Stomach smooth muscle (tissue), 2 donors: ENCODE measurements at regions not wholly inside any gene's neighbourhood (a gene's known extent, or its start where the extent isn't known, plus 50 kb on each side); places are given as distances from the start of the nearest gene placed in this dataset.

ENCODE experiments used
- H3K27ac ChIP-seq: one replicate; pipeline ENCODE4 v1.7.0; 2013; ENCODE audit warnings: mild to moderate bottlenecking, low read length, inconsistent platforms
- H3K27me3 ChIP-seq, 2 donors: one replicate each; pipeline ENCODE4 v1.7.0; 2013; ENCODE audit warnings: low read length in 2 of 2; ENCODE audit not compliant: insufficient read depth in 2 of 2, control insufficient read depth in 1 of 2
- H3K36me3 ChIP-seq, 2 donors: one replicate each; pipeline ENCODE4 v1.7.0; 2013; ENCODE audit warnings: low read length in 2 of 2; ENCODE audit not compliant: control insufficient read depth in 2 of 2, insufficient read depth in 2 of 2
- H3K4me1 ChIP-seq: one replicate; pipeline ENCODE4 v1.7.0; 2013; ENCODE audit warnings: low read length; ENCODE audit not compliant: control insufficient read depth, insufficient read depth
- H3K4me3 ChIP-seq, 2 donors: one replicate each; pipeline ENCODE4 v1.7.0; 2013; ENCODE audit warnings: low read length in 2 of 2
- H3K9ac ChIP-seq, 2 donors: one replicate each; pipeline ENCODE4 v1.7.0; 2013; ENCODE audit warnings: low read length in 2 of 2, mild to moderate bottlenecking in 1 of 2
- H3K9me3 ChIP-seq, 2 donors: one replicate each; pipeline ENCODE4 v1.7.0; 2013; ENCODE audit warnings: low read length in 2 of 2; ENCODE audit not compliant: control insufficient read depth in 2 of 2
- donor health status: healthy.
- donor health status: Pancreatic carcinoma.

- Histone ChIP-seq H3K27me3 (no peaks in the 10 kb centered on the region), H3K36me3 (no peaks in the 10 kb centered on the region), H3K9me3 (no peaks in the 10 kb centered on the region), H3K4me1 (peaks cover 45% of the 10 kb centered on the region), H3K4me3 (peak overlapping the region in 1 of 2 donors; percentile 17), H3K27ac (peak overlapping the region; percentile 86), H3K9ac (peak overlapping the region in 1 of 2 donors; percentile 47)
These were observed 58.7 kb upstream of the RMDN2 start for GRCh38 chr2:37866171-37866934.

- H3K36me3 ChIP-seq = no peaks in the 10 kb centered on the region
- peak overlapping the region; percentile 56 for H3K27ac ChIP-seq
These were observed 57.9 kb upstream of the RMDN2 start for GRCh38 chr2:37867166-37867565.

GRCh38 chr2:37868866-37869265 lies 56.2 kb upstream of the RMDN2 start:
- peaks cover 65% of the 10 kb centered on the region for H3K4me1 ChIP-seq
- H3K27me3 ChIP-seq = no peaks in the 10 kb centered on the region
- H3K4me3 ChIP-seq = no peak overlapping the region
- H3K27ac ChIP-seq = peak overlapping the region; percentile 83
- H3K36me3 ChIP-seq = no peaks in the 10 kb centered on the region
- H3K9me3 ChIP-seq = no peaks in the 10 kb centered on the region
- H3K9ac ChIP-seq = no peak overlapping the region

More at GRCh38 chr2:37867166-37867565, 57.9 kb upstream of the RMDN2 start:
- no peak overlapping the region for H3K4me3 ChIP-seq
- H3K9ac ChIP-seq = no peak overlapping the region
- peaks cover 54% of the 10 kb centered on the region for H3K4me1 ChIP-seq
- H3K9me3 ChIP-seq = no peaks in the 10 kb centered on the region
- H3K27me3 ChIP-seq = no peaks in the 10 kb centered on the region

- no peak overlapping the region for H3K9ac ChIP-seq
- H3K4me3 ChIP-seq = no peak overlapping the region
- H3K27ac ChIP-seq = peak overlapping the region; percentile 83
- H3K36me3 ChIP-seq = no peaks in the 10 kb centered on the region
- H3K9me3 ChIP-seq = no peaks in the 10 kb centered on the region
- H3K4me1 ChIP-seq = peaks cover 66% of the 10 kb centered on the region
- no peaks in the 10 kb centered on the region for H3K27me3 ChIP-seq
These were observed 55.8 kb upstream of the RMDN2 start for GRCh38 chr2:37869304-37869703.

GRCh38 chr2:37869771-37870170 lies 55.3 kb upstream of the RMDN2 start:
- Histone ChIP-seq H3K9me3 (no peaks in the 10 kb centered on the region), H3K36me3 (no peaks in the 10 kb centered on the region), H3K4me3 (no peak overlapping the region), H3K27me3 (no peaks in the 10 kb centered on the region), H3K9ac (peak overlapping the region in 1 of 2 donors; percentile 43), H3K27ac (peak overlapping the region; percentile 83), H3K4me1 (peaks cover 67% of the 10 kb centered on the region)

GRCh38 chr2:37870829-37871228 lies 54.3 kb upstream of the RMDN2 start:
- H3K27ac ChIP-seq = peak overlapping the region; percentile 83
- H3K27me3 ChIP-seq = no peaks in the 10 kb centered on the region
- H3K9ac ChIP-seq = peak overlapping the region; percentile 43 to 62
- H3K36me3 ChIP-seq = no peaks in the 10 kb centered on the region
- H3K9me3 ChIP-seq = no peaks in the 10 kb centered on the region
- H3K4me1 ChIP-seq = peaks cover 73% of the 10 kb centered on the region
- peak overlapping the region in 1 of 2 donors; percentile 40 for H3K4me3 ChIP-seq

GRCh38 chr2:37871456-37872191 lies 53.5 kb upstream of the RMDN2 start:
- Histone ChIP-seq H3K36me3 (no peaks in the 10 kb centered on the region), H3K9ac (peak overlapping the region; percentile 42 to 48), H3K27ac (peak overlapping the region; percentile 83), H3K27me3 (no peaks in the 10 kb centered on the region), H3K4me3 (no peak overlapping the region), H3K4me1 (peaks cover 68% of the 10 kb centered on the region), H3K9me3 (no peaks in the 10 kb centered on the region)

- Histone ChIP-seq H3K4me1 (peaks cover 64% of the 10 kb centered on the region), H3K36me3 (no peaks in the 10 kb centered on the region), H3K27me3 (no peaks in the 10 kb centered on the region), H3K4me3 (peak overlapping the region in 1 of 2 donors; percentile 15), H3K9me3 (no peaks in the 10 kb centered on the region), H3K27ac (peak overlapping the region; percentile 83), H3K9ac (peak overlapping the region; percentile 42 to 48)
These were observed 52.8 kb upstream of the RMDN2 start for GRCh38 chr2:37872192-37872750.

- Histone ChIP-seq H3K27me3 (no peaks in the 10 kb centered on the region), H3K36me3 (no peaks in the 10 kb centered on the region), H3K9me3 (no peaks in the 10 kb centered on the region), H3K4me1 (peaks cover 61% of the 10 kb centered on the region), H3K4me3 (peak overlapping the region in 1 of 2 donors; percentile 5), H3K9ac (no peak overlapping the region), H3K27ac (peak overlapping the region; percentile 83)
These were observed 51.9 kb upstream of the RMDN2 start for GRCh38 chr2:37873229-37873628.

- no peak overlapping the region for H3K4me3 ChIP-seq
- H3K4me1 ChIP-seq = peaks cover 57% of the 10 kb centered on the region
- H3K27ac ChIP-seq = no peak overlapping the region
- no peaks in the 10 kb centered on the region for H3K27me3 ChIP-seq
- no peak overlapping the region for H3K9ac ChIP-seq
- no peaks in the 10 kb centered on the region for H3K36me3 ChIP-seq
- H3K9me3 ChIP-seq = no peaks in the 10 kb centered on the region
These were observed 51.2 kb upstream of the RMDN2 start for GRCh38 chr2:37873749-37874330.
